Fibroblast of lung (primary cell): ENCODE measurements at regions not wholly inside any gene's neighbourhood (a gene's known extent, or its start where the extent isn't known, plus 50 kb on each side); places are given as distances from the start of the nearest gene placed in this dataset.

ENCODE experiments used
- DNase-seq, 2 donors: peaks; one replicate each; pipeline versions ENCODE4 v3.0.0 to v3.0.0-alpha.2; 2010; ENCODE audit warnings: low read depth in 2 of 2
- H2AFZ ChIP-seq: 2 replicates; pipeline ENCODE4 v1.5.1; 2012; ENCODE audit warnings: low read length, control low read depth, inconsistent platforms
- H3K27ac ChIP-seq: 2 replicates; pipeline ENCODE4 v1.5.1; 2011; ENCODE audit warnings: low read length, control low read depth; ENCODE audit not compliant: insufficient read depth
- H3K27me3 ChIP-seq: 2 replicates; pipeline ENCODE4 v1.5.1; 2011; ENCODE audit warnings: mild to moderate bottlenecking, low read length; ENCODE audit not compliant: control insufficient read depth, insufficient read depth
- H3K36me3 ChIP-seq: 2 replicates; pipeline ENCODE4 v1.5.1; 2011; ENCODE audit warnings: low read length; ENCODE audit not compliant: control insufficient read depth, insufficient read depth
- H3K4me1 ChIP-seq: 2 replicates; pipeline ENCODE4 v1.5.1; 2011; ENCODE audit warnings: low read length; ENCODE audit not compliant: control insufficient read depth, insufficient read depth; ENCODE audit errors: extremely low read depth
- H3K4me2 ChIP-seq: 2 replicates; pipeline ENCODE4 v1.5.1; 2011; ENCODE audit warnings: low read length, control low read depth; ENCODE audit not compliant: insufficient read depth; ENCODE audit errors: extremely low read depth
- H3K4me3 ChIP-seq, 4 experiments: fragments of 200-600 bp in 1 of 4; sonication (generic) in 1 of 4; replicated peaks in 1 of 4; 2 replicates each; pipeline ENCODE4 v1.5.1; 2011 to 2016; ENCODE audit warnings: low read length in 4 of 4, low read depth in 3 of 4, mild to moderate bottlenecking in 3 of 4, control low read depth in 2 of 4, inconsistent platforms in 1 of 4, mixed read lengths in 1 of 4; ENCODE audit not compliant: insufficient read depth in 1 of 4; ENCODE audit errors: control extremely low read depth in 1 of 4
- H3K79me2 ChIP-seq: 2 replicates; pipeline ENCODE4 v1.5.1; 2012; ENCODE audit warnings: mild to moderate bottlenecking, low read length, inconsistent platforms; ENCODE audit not compliant: control insufficient read depth, insufficient read depth
- H3K9ac ChIP-seq: 2 replicates; pipeline ENCODE4 v1.5.1; 2011; ENCODE audit warnings: mild to moderate bottlenecking, low read length, control low read depth; ENCODE audit not compliant: insufficient read depth
- H3K9me3 ChIP-seq: 2 replicates; pipeline ENCODE4 v1.5.1; 2012; ENCODE audit warnings: low read depth, low read length; ENCODE audit not compliant: control insufficient read depth, insufficient read depth
- H4K20me1 ChIP-seq: 2 replicates; pipeline ENCODE4 v1.5.1; 2011; ENCODE audit warnings: low read length; ENCODE audit not compliant: control insufficient read depth, insufficient read depth; ENCODE audit errors: extremely low read depth
- EZH2 ChIP-seq: IDR thresholded peaks from 2 replicates; pipeline ENCODE4 v1.5.1; 2012; ENCODE audit warnings: low read length, control low read depth, mild to moderate bottlenecking; ENCODE audit errors: missing control alignments
- TF ChIP-seq, protein P1 (sequence below), 2 donors: IDR thresholded peaks in 1 of 2; conservative IDR thresholded peaks in 1 of 2; 1 replicate in 1 of 2; 2 replicates in 1 of 2; pipeline ENCODE4 v1.5.1; 2011 to 2012; ENCODE audit warnings: low read length in 2 of 2, control low read depth in 1 of 2, inconsistent platforms in 1 of 2, low read depth in 1 of 2, mild to moderate bottlenecking in 1 of 2

DNA sequence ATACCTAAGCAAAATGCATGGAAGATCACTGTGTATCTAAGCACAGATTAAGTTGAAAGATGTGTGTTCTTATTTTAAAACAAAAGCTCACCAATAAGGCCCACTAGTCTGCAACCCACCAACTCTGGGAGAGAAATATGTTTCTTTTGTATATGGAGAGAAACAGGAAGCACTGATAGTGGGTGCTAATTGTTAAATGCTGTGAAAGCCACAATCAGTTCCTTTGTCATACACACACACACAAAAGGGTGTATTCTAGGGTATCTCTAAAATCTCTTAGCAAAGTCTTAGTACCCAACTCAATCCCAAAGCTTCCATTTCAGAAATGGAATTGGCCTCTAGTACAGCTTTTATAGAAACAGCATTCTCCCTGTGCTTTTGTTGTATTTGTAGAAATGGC is 272.7 kb upstream of the FLRT2 start:
- DNase-seq = no peak
- no peak overlapping the region for H2AFZ ChIP-seq

DNA sequence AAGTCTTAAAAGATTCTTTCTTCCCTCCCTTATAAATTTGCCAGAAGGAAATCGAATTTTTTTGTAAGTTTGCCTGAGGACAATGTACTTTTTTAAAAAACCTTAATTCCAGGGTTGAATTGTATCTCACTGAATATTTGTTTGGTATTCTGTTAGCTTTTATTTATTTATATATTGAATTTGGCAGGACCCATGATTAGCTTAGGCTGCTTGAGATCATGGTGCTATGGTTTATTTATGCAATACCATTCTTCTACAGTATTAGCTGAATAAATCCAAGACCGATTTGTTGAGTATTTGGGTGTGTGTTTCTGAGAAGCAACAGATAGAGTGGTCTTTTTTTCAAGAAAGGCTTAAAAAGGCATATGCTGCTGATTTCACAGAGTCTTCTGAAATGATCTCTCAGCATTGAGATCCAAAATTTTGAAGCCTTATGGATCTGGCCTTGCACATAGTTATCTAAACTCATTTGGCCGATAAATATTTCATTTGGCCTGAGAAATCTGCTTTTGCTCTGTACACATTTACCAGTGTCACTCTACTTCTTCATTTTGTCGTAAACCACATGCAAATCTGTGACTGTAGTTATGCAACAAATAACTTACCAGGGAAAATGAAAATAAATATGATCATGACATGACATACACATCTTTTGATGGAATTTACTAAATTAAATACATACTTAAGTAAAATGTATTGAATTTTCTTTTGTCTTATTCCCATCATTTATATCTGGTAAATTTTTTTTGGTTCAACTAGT is 265.8 kb upstream of the FLRT2 start:
- Histone ChIP-seq H4K20me1 (no peaks in the 10 kb centered on the region), H3K4me2 (no peak overlapping the region), H2AFZ (no peak overlapping the region), H3K27ac (no peak overlapping the region), H3K9ac (no peak overlapping the region), H3K27me3 (no peaks in the 10 kb centered on the region), H3K36me3 (no peaks in the 10 kb centered on the region), H3K4me1 (no peaks in the 10 kb centered on the region), H3K79me2 (no peaks in the 10 kb centered on the region), H3K4me3 (no peak overlapping the region), H3K9me3 (no peaks in the 10 kb centered on the region)
- DNase-seq = peak in 1 of 2 donors; percentile 51
- TF ChIP-seq, protein P1, sequence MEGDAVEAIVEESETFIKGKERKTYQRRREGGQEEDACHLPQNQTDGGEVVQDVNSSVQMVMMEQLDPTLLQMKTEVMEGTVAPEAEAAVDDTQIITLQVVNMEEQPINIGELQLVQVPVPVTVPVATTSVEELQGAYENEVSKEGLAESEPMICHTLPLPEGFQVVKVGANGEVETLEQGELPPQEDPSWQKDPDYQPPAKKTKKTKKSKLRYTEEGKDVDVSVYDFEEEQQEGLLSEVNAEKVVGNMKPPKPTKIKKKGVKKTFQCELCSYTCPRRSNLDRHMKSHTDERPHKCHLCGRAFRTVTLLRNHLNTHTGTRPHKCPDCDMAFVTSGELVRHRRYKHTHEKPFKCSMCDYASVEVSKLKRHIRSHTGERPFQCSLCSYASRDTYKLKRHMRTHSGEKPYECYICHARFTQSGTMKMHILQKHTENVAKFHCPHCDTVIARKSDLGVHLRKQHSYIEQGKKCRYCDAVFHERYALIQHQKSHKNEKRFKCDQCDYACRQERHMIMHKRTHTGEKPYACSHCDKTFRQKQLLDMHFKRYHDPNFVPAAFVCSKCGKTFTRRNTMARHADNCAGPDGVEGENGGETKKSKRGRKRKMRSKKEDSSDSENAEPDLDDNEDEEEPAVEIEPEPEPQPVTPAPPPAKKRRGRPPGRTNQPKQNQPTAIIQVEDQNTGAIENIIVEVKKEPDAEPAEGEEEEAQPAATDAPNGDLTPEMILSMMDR (conservative IDR thresholded peaks at IDR 0.05 in 1 of 2, IDR thresholded peaks at IDR 0.05 in 1 of 2; ENCODE audit: low read depth in 1 of 2, low read length in 2 of 2) = no peak
- TF ChIP-seq EZH2 = no peak

More for the DNA sequence above, 272.7 kb upstream of the FLRT2 start:
- TF ChIP-seq EZH2 = no peak
- TF ChIP-seq, protein P1 (conservative IDR thresholded peaks at IDR 0.05 in 1 of 2, IDR thresholded peaks at IDR 0.05 in 1 of 2; ENCODE audit: low read depth in 1 of 2, low read length in 2 of 2) = no peak
- no peak overlapping the region for H3K4me2 ChIP-seq
- no peaks in the 10 kb centered on the region for H3K9me3 ChIP-seq
- no peaks in the 10 kb centered on the region for H3K36me3 ChIP-seq
- H4K20me1 ChIP-seq = no peaks in the 10 kb centered on the region
- H3K4me3 ChIP-seq = no peak overlapping the region
- no peak overlapping the region for H3K9ac ChIP-seq
- no peak overlapping the region for H3K27ac ChIP-seq
- no peaks in the 10 kb centered on the region for H3K79me2 ChIP-seq
- no peaks in the 10 kb centered on the region for H3K27me3 ChIP-seq
- no peaks in the 10 kb centered on the region for H3K4me1 ChIP-seq

DNA sequence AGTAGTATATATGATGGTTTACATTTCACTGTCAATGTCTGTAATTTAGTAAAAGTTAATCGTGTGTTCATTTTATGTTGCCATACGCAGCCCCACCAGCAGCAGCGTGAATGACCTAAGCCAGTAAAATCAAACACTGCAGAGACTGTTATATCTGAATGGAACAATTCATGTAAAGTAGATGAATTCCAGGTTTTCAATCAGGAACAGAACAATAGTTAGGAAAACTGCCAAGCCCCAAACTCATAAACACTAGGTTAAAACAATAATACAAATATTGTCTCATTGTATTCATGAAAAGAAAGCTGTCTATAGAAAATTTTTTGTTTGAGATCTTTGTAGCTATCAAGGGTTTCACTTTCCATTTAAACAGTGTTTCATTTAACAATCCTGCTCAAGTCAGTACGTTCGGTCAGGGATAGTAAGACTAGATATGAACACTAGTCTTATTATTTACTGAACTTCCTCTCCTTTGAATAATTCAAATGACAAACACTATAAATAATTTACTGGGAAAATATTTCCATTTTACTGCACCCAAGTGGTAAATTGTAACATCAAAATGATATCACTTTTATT is 256.8 kb upstream of the FLRT2 start:
- Histone ChIP-seq H4K20me1 (no peaks in the 10 kb centered on the region), H3K79me2 (no peaks in the 10 kb centered on the region), H3K9me3 (no peaks in the 10 kb centered on the region), H3K9ac (no peak overlapping the region), H3K4me2 (peak overlapping the region; percentile 37), H3K4me3 (peak overlapping the region in 1 of 4 experiments; percentile 6), H3K27ac (no peak overlapping the region), H2AFZ (no peak overlapping the region), H3K36me3 (no peaks in the 10 kb centered on the region), H3K4me1 (no peaks in the 10 kb centered on the region), H3K27me3 (no peaks in the 10 kb centered on the region)
- TF ChIP-seq, protein P1 (conservative IDR thresholded peaks at IDR 0.05 in 1 of 2, IDR thresholded peaks at IDR 0.05 in 1 of 2; ENCODE audit: low read depth in 1 of 2, low read length in 2 of 2) = no peak
- peak in 1 of 2 donors; percentile 19 for DNase-seq
